Left lung (tissue), 4 donors: ENCODE measurements at regions not wholly inside any gene's neighbourhood (a gene's known extent, or its start where the extent isn't known, plus 50 kb on each side); places are given as distances from the start of the nearest gene placed in this dataset.

Source experiments
- ATAC-seq: fragments of 200-7000 bp; cut with Tn5 transposase; one replicate; pipeline ENCODE4 v1.9.1; 2020; ENCODE audit warnings: moderate library complexity
- DNase-seq, 4 donors: peaks; one replicate each; pipeline ENCODE4 v3.0.0-alpha.2; 2013 to 2020
- H3K27ac ChIP-seq, 2 donors: fragments of 200-600 bp; sonication (generic) in 1 of 2; one replicate each; pipeline versions ENCODE4 v1.5.0 to v1.8.0; 2020 to 2021
- H3K27me3 ChIP-seq, 2 donors: fragments of 200-600 bp; sonication (generic) in 1 of 2; one replicate each; pipeline versions ENCODE4 v1.5.0 to v1.8.0; 2020 to 2021
- H3K36me3 ChIP-seq, 2 donors: fragments of 200-600 bp; sonication (generic) in 1 of 2; one replicate each; pipeline versions ENCODE4 v1.5.0 to v1.8.0; 2020 to 2021
- H3K4me1 ChIP-seq, 2 donors: fragments of 200-600 bp; one replicate each; pipeline ENCODE4 v1.8.0; 2021
- H3K4me3 ChIP-seq, 2 donors: fragments of 200-600 bp; sonication (generic) in 1 of 2; one replicate each; pipeline versions ENCODE4 v1.5.0 to v1.8.0; 2020 to 2021; ENCODE audit warnings: mild to moderate bottlenecking in 1 of 2
- H3K9me3 ChIP-seq, 2 donors: fragments of 200-600 bp; sonication (generic) in 1 of 2; one replicate each; pipeline versions ENCODE4 v1.5.0 to v1.8.0; 2020 to 2021
- intact Hi-C, 2 donors: fragments of 100-400 bp; cut with DNase I; formaldehyde crosslinking; loops; one replicate each; pipeline versions ENCODE4 v1.11.2 to v1.14.2; 2022
- TF ChIP-seq, protein P1 (sequence below), 2 donors: fragments of 200-600 bp; sonication (generic) in 1 of 2; IDR thresholded peaks; one replicate each; pipeline versions ENCODE4 v1.5.0 to v1.8.0; 2021; ENCODE audit warnings: antibody characterized with exemption in 2 of 2
- donor health status: DM: no; HTN: yes; CAD: no.
- donor health status: DM: no; HTN: no; CAD: no.

DNA sequence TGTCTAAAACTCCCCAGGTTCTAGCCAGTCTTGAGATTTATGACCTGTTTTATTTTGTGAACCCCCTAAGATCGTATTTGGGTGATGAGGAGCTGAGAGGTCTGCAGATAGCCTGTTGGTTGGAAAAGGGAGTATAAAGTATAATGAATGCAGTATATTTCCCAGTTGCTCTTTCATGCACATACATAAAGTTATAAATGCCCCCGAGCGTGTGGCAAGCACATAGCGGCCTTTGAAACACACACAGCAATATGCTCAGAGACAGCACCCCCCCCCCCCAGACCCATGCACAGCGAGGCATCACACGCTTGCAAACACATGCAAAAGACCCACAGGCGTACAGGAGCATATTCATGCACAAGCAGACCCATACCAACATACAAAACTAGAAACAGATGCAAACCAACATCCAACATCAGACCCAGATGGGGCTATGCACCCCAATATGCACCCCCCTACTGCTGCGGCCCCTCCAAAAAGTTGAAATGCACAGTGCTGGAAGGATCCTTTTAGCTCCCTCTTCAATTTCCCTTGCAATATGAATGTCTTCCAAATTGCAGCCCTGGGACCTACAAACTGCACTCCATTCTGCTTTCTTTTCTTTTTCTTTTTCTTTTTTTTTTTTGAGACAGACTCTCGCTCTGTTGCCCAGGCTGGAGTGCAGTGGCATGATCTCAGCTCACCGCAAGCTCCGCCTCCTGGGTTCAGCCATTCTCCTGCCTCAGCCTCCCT, 82.2 kb upstream of the TBX3 start:
- DNase-seq, result no peak
- TF ChIP-seq, protein P1, sequence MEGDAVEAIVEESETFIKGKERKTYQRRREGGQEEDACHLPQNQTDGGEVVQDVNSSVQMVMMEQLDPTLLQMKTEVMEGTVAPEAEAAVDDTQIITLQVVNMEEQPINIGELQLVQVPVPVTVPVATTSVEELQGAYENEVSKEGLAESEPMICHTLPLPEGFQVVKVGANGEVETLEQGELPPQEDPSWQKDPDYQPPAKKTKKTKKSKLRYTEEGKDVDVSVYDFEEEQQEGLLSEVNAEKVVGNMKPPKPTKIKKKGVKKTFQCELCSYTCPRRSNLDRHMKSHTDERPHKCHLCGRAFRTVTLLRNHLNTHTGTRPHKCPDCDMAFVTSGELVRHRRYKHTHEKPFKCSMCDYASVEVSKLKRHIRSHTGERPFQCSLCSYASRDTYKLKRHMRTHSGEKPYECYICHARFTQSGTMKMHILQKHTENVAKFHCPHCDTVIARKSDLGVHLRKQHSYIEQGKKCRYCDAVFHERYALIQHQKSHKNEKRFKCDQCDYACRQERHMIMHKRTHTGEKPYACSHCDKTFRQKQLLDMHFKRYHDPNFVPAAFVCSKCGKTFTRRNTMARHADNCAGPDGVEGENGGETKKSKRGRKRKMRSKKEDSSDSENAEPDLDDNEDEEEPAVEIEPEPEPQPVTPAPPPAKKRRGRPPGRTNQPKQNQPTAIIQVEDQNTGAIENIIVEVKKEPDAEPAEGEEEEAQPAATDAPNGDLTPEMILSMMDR (IDR thresholded peaks at IDR 0.05), result no peak
- no peaks in the 10 kb centered on the region for H3K27me3 ChIP-seq
- intact Hi-C loops, result no loop called here
- H3K27ac ChIP-seq, result no peak overlapping the region
- no peaks in the 10 kb centered on the region for H3K9me3 ChIP-seq
- no peak overlapping the region for H3K4me3 ChIP-seq
- no peak for ATAC-seq
- H3K4me1 ChIP-seq, result no peaks in the 10 kb centered on the region
- no peaks in the 10 kb centered on the region for H3K36me3 ChIP-seq

DNA sequence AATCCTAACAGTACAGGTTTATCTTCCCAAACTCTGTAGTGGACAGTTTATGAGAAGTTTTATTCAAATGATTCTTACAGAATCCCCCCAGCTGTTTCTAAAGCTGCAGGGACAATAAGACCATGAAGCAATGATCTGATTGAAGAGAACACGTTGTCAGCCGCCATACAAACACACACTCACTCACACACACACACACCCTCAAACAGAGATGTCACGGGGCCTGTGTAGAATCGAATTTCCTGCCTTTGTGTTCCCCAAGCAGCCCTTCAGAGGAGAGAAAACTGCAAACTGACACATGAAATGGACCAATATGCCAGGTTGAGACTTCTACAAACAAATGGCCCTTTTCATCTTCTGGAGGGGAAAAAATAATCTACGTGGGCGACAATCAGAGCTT, 80.5 kb upstream of the TBX3 start:
- TF ChIP-seq, protein P1 (IDR thresholded peaks at IDR 0.05), result no peak
- H3K4me1 ChIP-seq, result no peaks in the 10 kb centered on the region
- DNase-seq (peak in 1 of 4 donors; percentile 56), ATAC-seq (no peak)
- intact Hi-C loops, result no loop called here
- no peak overlapping the region for H3K27ac ChIP-seq
- H3K27me3 ChIP-seq, result no peaks in the 10 kb centered on the region
- H3K36me3 ChIP-seq, result no peaks in the 10 kb centered on the region
- no peaks in the 10 kb centered on the region for H3K9me3 ChIP-seq
- no peak overlapping the region for H3K4me3 ChIP-seq

DNA sequence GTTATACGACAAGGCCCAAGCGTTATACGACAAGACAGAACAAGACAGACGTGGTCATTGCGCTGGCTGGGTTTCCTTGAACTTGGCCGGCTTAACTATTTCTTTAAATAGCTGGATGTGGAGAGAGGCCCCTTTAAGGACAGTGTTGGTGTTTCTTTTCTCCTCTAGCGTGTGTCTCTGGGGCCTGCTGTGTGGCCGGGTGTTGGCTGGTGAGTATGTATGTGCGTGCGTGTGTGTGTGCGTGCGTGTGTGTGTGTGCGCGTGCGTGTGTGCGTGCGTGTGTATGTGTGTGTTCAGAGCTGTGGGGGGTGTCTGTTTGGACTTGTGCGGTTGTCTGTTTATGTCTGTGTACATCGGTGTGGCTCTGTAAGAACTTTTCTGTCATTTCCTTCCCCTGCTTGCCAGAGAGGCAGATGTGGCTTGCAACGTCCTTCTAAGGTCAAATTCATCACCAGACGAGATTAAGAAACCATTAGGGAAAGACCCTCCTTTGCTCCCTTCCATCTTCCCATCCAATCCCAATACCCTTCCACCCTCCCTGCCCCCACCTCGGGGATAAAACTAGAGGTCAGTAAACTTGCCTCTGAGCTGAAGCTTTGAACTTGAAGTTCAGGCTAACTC, 78.6 kb upstream of the TBX3 start:
- peak; percentile 54 for ATAC-seq
- H3K4me3 ChIP-seq, result no peak overlapping the region

DNA sequence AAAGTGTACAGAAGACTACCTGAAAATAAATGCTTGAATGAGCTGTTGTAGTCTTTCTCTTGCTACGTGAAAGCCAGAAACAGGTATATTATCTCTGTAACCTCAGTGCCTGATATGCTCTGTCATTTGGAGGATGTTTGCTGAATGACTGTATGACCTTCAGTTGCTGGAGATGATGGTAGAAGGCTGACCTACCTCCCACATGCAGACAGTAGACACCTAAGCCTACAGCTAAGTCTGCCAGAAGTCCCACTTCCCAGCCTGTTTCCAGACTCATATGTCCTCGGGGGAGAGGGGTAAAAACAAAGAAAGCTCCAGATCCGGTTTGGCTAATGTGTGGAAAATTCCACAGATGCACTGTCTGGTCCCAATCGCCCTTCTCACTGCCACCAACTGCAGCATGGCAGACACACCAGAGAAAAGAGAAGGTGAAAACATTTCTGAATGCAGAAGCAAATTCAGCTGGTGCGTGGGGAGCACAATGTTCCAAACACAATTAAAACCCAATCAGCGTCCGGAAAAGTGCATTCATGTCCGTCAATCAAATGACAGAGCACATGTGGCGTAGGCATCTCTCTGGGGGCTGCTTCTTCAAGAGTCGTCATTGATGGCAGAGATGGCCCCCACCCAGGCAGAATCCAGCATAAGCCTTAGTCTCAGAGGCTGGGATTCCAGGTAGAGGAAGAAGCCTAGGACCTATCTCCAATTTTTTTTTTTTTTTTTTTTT, 76.3 kb upstream of the TBX3 start:
- no peaks in the 10 kb centered on the region for H3K27me3 ChIP-seq
- TF ChIP-seq, protein P1 (IDR thresholded peaks at IDR 0.05), result no peak
- intact Hi-C loops, result no loop called here
- ATAC-seq (no peak), DNase-seq (no peak)
- no peaks in the 10 kb centered on the region for H3K9me3 ChIP-seq
- no peaks in the 10 kb centered on the region for H3K4me1 ChIP-seq
- H3K4me3 ChIP-seq, result no peak overlapping the region
- H3K27ac ChIP-seq, result no peak overlapping the region
- no peaks in the 10 kb centered on the region for H3K36me3 ChIP-seq

More for the DNA sequence above, 78.6 kb upstream of the TBX3 start:
- H3K9me3 ChIP-seq, result no peaks in the 10 kb centered on the region
- no peaks in the 10 kb centered on the region for H3K36me3 ChIP-seq
- H3K27me3 ChIP-seq, result no peaks in the 10 kb centered on the region
- intact Hi-C loops, result no loop called here
- peak in 2 of 4 donors; percentile 80 to 90 for DNase-seq
- no peaks in the 10 kb centered on the region for H3K4me1 ChIP-seq
- TF ChIP-seq, protein P1 (IDR thresholded peaks at IDR 0.05), result no peak
- H3K27ac ChIP-seq, result no peak overlapping the region

DNA sequence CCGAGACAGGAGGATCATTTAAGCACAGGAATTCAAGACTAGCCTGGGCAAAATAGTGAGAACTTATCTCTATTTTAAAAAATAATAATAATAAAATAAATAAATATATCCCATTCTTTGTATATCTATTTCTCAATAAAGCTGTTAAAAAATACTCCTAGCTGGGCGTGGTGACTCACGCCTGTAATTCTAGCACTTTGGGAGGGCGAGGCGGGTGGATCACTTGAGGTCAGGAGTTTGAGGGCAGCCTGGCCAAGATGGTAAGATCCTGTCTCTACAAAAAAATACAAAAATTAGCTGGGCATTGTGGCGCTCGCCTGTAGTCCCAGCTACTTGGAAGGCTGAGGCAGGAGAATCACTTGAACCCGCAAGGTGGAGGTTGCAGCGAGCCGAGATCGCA, 75.7 kb upstream of the TBX3 start:
- ATAC-seq, result no peak
- Histone ChIP-seq H3K36me3 (no peaks in the 10 kb centered on the region), H3K4me1 (no peaks in the 10 kb centered on the region), H3K27me3 (no peaks in the 10 kb centered on the region), H3K27ac (no peak overlapping the region), H3K4me3 (no peak overlapping the region), H3K9me3 (no peaks in the 10 kb centered on the region)
- intact Hi-C loops, result no loop called here
- TF ChIP-seq, protein P1 (IDR thresholded peaks at IDR 0.05), result no peak
- no peak for DNase-seq
